Mammary epithelial cell (primary cell): ENCODE measurements at regions not wholly inside any gene's neighbourhood (a gene's known extent, or its start where the extent isn't known, plus 50 kb on each side); places are given as distances from the start of the nearest gene placed in this dataset.

ENCODE experiments used
- EZH2 ChIP-seq: IDR thresholded peaks from 2 replicates; pipeline ENCODE4 v1.6.1; 2012; ENCODE audit warnings: low read length, inconsistent platforms, borderline replicate concordance
- TF ChIP-seq, protein P1 (sequence below), 2 donors: IDR thresholded peaks in 1 of 2; conservative IDR thresholded peaks in 1 of 2; 2 replicates each; pipeline ENCODE4 v1.5.1; 2011 to 2012; ENCODE audit warnings: inconsistent platforms in 2 of 2, low read length in 2 of 2, mild to moderate bottlenecking in 2 of 2, control low read depth in 1 of 2, low read depth in 1 of 2; ENCODE audit not compliant: insufficient read depth in 1 of 2; ENCODE audit errors: extremely low read depth in 1 of 2

GRCh38 chr2:77579076-77579769 is 57.0 kb upstream of the LRRTM4 start:
- TF ChIP-seq, protein P1, sequence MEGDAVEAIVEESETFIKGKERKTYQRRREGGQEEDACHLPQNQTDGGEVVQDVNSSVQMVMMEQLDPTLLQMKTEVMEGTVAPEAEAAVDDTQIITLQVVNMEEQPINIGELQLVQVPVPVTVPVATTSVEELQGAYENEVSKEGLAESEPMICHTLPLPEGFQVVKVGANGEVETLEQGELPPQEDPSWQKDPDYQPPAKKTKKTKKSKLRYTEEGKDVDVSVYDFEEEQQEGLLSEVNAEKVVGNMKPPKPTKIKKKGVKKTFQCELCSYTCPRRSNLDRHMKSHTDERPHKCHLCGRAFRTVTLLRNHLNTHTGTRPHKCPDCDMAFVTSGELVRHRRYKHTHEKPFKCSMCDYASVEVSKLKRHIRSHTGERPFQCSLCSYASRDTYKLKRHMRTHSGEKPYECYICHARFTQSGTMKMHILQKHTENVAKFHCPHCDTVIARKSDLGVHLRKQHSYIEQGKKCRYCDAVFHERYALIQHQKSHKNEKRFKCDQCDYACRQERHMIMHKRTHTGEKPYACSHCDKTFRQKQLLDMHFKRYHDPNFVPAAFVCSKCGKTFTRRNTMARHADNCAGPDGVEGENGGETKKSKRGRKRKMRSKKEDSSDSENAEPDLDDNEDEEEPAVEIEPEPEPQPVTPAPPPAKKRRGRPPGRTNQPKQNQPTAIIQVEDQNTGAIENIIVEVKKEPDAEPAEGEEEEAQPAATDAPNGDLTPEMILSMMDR (conservative IDR thresholded peaks at IDR 0.05 in 1 of 2, IDR thresholded peaks at IDR 0.05 in 1 of 2; ENCODE audit: extremely low read depth in 1 of 2, insufficient read depth in 1 of 2, low read depth in 1 of 2, low read length in 2 of 2) = no peak
- TF ChIP-seq EZH2 = no peak
